ENCODE measurements at regions not wholly inside any gene's neighbourhood (a gene's known extent, or its start where the extent isn't known, plus 50 kb on each side); places are given as distances from the start of the nearest gene placed in this dataset.
A peak's percentile ranks its signal among the peaks of the same experiment; 100 is the strongest.

GRCh38 chr5:51487952-51488351 lies 104.7 kb downstream of the ISL1 start:
- no peak for TF ChIP-seq CTCF (IDR thresholded peaks at IDR 0.05)
- TF ChIP-seq EZH2phosphoT487 (IDR thresholded peaks at IDR 0.05) = peak; percentile 83
